Tibial nerve (tissue), 3 donors: ENCODE measurements at regions not wholly inside any gene's neighbourhood (a gene's known extent, or its start where the extent isn't known, plus 50 kb on each side); places are given as distances from the start of the nearest gene placed in this dataset.

ENCODE experiments used
- POLR2A ChIP-seq, 2 donors: fragments of 450-650 bp; IDR thresholded peaks; one replicate each; pipeline ENCODE4 v1.6.1; 2017; ENCODE audit warnings: antibody characterized with exemption in 2 of 2, mild to moderate bottlenecking in 2 of 2, moderate library complexity in 2 of 2
- TF ChIP-seq, protein P1 (sequence below), 5 experiments: fragments of 200-600 bp in 3 of 5; fragments of 450-650 bp in 2 of 5; sonication (generic) in 3 of 5; IDR thresholded peaks; one replicate each; pipeline ENCODE4 v1.5.1; 2016 to 2019; ENCODE audit warnings: antibody characterized with exemption in 5 of 5, mild to moderate bottlenecking in 3 of 5, moderate library complexity in 2 of 5

DNA sequence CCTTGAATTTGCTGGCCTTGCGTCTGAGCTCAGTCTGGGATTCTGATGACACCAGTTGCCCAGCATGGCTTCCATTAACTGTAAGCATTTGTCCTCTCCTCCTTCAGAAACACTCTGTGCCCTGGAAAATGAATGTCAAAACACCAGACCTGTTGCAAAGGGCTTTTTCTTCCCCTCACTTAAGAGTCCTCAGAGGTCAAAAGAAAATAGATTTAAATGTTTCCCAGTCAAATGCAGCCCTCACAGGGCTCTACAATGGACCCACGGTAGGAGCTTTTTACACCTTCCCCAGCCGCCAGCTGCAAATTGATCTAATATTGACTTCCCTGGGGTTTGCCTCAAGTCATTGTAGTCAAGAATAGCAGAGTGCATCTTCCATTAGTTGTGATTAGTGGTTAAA lies 332.2 kb downstream of the INSC start:
- TF ChIP-seq, protein P1, sequence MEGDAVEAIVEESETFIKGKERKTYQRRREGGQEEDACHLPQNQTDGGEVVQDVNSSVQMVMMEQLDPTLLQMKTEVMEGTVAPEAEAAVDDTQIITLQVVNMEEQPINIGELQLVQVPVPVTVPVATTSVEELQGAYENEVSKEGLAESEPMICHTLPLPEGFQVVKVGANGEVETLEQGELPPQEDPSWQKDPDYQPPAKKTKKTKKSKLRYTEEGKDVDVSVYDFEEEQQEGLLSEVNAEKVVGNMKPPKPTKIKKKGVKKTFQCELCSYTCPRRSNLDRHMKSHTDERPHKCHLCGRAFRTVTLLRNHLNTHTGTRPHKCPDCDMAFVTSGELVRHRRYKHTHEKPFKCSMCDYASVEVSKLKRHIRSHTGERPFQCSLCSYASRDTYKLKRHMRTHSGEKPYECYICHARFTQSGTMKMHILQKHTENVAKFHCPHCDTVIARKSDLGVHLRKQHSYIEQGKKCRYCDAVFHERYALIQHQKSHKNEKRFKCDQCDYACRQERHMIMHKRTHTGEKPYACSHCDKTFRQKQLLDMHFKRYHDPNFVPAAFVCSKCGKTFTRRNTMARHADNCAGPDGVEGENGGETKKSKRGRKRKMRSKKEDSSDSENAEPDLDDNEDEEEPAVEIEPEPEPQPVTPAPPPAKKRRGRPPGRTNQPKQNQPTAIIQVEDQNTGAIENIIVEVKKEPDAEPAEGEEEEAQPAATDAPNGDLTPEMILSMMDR (IDR thresholded peaks at IDR 0.05): no peak
- TF ChIP-seq POLR2A (IDR thresholded peaks at IDR 0.05): no peak
